HG03521 (cell line): ENCODE measurements at regions not wholly inside any gene's neighbourhood (a gene's known extent, or its start where the extent isn't known, plus 50 kb on each side); places are given as distances from the start of the nearest gene placed in this dataset.
"Not testable (repeated sequence)": the region's sequence is repeated elsewhere in the genome, so short reads cannot be mapped to it uniquely, and the experiment has no call there.

Source experiments
- ATAC-seq: cut with Tn5 transposase; IDR thresholded peaks from one replicate; pipeline ENCODE4 v1.9.1; 2021; ENCODE audit warnings: mild to moderate bottlenecking, moderate library complexity; ENCODE audit not compliant: unreplicated experiment

DNA sequence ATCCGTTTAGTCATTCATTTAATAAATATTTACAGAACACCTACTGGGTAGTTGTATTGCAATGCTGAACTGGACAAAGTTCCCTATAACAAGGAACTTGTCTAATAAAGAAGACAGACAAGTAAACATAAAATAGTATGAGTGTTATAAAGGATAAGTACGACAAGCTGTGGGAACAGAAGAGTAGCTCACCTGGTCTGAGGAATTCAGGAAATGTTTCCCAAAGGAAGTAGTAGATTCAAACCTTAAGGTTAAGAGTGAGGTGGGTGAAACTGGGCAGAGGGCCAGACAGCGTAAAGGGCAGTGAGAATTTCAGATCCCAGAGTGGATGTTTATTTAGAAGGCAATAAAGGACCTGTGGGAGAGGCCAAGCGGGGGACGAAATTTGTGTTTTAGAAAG, 72.3 kb upstream of the CD2AP start:
- ATAC-seq, result no peak

DNA sequence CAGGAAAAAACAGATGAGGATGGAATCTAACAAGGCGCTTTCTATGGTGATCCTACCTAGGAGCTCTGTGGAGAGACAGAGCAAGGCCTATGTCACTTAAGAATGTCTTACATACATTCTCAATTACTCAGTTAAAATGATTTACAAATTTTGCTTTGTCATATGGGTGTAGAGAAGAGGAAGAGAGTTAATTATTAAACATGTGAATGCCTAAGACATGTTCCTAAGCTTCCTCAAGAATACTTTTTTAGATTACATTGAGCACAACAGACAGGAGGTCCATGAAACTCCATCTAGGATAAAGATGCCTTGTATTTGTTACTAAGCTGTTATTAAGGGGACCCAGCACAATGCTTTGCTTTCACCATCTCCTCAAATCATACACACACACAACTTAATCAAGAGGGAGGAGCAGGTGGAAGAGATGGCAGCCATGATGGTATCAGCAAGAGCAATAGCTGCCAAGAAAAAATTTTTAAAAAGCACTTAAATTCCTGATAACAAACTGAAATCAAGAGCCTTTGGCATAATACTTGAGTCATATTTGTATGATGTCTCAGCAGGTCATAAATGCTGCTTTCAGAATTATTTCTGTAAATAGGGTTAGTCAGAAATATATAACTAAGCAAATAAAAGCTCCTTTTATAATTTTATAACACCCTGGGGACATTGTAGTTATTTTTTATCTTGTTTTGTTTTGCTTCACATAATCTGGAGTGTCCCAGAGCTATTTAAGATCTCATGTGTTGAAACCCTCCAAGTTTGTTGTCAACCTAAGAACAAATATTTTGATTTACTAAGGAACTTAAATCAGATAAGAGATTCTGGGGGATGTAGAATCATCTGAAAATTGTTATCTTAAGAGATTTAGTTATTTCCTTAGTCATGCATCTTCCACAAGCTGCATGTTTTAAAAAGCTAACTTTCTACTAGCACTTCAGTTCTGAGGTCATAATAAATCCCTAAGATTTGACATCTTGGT, 70.0 kb upstream of the CD2AP start:
- no peak for ATAC-seq

DNA sequence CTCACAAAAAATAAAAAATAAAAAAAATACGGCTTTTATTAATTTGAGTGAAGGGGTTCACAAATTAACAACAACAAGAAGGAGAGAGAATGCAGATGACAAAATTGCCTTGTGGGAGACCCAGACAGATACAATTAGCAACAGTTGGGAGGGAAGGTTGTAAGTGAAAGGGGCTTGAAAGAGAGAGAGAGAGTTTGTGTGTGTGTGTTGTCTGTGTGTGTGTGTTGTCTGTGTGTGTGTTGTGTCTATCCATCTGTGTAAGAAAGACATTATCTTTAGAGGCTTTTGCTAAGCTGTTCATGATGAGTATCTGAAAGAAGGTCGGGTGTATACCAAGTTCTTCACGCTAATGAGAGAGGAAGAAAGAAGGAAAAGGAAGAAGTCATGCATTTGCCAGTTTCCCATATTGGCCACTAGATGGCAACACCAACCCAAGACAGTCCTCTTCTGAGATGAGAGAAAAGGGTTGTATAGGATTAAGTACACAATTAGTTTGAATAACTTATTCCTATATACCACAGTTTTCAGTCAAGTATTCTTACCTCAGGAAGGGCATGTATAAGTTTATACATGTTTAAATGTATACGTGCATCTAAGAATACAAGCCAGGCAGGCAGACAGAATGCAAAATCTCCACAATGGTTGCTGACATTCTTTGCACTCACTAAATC, 63.7 kb upstream of the CD2AP start:
- ATAC-seq, result peak; percentile 70

DNA sequence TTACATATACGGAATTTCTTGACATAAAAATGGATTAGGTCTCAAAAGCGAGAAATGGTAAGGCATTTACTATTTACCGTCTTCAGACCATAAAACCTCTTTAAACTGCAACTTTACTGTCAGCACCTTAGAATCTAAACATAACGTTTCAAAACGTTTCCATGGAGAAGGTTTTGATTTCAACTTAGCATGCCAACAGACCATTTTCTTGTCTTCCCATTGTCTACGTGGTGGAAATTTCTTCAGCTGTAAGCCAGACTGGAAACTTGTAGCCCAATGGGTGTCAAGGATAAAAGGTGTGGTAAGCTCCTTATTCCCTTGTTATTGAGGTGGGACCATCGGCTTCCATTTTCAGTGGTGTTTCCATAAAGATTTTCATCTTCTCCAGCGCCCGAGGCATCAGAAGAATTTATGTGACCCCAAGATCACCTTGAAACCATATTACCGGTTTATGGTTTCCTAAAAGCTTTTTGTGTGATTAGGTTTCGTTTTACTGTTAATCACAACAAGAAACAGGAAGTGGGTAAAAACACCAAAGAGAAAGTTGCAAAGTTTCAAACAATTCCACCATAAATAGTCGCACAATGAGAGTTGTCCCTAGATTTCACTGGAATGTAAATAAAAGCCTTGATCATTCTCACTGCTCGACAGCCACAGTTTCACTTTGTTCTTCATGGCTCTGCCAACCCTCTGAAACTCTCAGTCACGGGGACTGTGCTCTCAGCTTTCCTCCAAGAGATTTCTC, 63.0 kb upstream of the CD2AP start:
- ATAC-seq, result peak; percentile 66

DNA sequence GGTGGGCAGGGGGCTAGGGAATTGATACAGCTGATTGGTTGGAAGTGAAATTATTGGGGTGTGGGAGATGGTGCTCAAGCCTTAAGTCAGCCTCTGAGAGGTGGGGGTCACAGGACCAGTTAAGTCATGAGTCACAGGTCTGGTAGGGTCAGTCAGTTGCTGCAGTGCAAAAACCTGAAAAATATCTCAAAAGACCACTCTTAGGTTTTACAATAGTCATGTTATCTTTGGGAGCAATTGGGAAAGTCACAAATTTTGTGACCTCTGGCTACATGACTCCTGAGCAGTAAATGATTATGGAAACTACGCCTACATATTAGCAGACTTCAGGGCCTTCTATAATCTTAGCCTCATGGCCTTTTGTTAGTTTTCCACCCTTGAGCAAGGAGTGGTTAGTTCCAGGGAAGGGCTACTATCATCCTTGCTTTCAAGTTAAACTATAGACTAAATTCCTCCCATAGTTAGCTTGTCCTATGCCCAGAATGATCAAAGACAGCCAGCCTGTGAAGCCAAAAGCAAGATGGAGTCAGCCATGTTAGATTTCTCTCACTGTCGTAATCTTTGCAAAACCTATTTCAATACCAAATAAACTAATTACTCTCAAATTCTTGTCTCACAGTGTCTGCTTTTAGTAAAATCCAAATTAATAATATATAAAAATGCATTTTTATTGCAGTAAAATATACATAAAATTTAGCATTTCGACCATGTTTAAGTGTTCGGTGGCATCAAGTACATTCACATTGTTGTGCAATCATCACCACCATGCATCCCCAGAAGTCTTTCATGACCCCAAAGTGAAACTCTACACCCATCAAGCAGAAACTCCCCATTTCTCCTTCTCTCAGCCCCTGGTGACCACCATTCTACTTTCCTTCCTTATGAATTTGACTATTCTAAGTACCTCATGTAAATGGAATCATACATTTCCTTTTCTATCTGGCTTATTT, 60.9 kb upstream of the CD2AP start:
- no peak for ATAC-seq

DNA sequence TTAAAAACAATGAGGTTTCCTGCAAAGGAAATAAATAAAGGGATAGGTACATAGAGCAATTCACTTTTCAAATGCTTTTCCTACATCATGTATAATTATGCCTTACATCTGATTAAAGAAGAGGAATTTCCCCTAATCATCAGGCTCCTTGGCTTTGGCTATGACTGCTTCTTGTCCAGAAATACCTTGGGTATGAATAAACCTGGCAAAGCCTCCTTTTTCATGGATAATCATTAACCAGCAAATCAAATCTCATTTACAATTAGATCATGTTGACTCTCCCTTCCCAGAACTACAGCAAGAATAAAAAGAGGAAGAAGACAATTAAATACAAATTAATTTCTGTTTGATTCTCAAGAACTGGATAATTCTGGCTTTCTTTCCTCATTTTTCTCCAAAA, 58.0 kb upstream of the CD2AP start:
- ATAC-seq, result no peak

DNA sequence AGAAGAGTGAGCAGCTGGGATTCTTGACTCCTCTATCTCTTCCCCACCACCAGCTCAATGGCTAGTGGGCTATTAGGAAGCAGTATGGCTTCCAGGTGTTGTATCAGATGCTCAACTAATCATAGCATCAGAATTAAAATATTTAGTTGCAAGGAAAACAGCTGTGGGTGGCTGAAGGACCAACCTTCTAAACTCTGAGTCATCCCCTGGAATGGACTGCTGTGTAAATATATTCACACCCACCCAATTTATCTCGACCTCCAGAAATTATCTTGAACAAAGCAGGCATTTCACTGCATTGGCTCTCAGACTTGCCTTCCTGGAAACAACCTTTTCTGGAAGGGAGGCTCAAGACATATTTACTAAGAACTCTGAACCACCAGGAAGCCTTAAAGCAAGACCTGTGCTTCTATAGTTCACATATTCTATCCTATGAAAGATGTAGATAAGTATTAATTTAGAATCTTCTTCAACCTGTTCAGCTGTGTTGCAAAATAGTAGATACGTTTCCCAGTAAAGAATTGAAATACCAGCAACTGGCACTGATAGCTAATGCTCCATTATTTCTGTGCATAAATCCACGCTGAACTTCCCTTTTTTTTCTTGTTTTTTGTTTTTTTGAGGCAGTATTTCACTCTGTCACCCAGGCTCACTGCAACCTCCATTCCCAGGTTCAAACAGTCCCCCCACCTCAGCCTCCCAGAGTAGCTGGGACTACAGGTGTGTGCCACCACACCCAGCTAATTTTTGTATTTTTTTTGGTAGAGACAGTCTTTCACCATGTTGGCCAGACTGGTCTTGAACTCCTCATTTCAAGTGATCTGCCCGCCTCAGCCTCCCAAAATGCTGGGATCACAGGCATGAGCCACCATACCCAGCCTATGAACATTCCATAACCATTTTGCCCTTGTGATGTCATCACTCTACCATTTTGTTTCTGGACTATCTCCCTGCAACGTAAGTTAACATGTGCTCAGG, 56.9 kb upstream of the CD2AP start:
- ATAC-seq, result no peak

DNA sequence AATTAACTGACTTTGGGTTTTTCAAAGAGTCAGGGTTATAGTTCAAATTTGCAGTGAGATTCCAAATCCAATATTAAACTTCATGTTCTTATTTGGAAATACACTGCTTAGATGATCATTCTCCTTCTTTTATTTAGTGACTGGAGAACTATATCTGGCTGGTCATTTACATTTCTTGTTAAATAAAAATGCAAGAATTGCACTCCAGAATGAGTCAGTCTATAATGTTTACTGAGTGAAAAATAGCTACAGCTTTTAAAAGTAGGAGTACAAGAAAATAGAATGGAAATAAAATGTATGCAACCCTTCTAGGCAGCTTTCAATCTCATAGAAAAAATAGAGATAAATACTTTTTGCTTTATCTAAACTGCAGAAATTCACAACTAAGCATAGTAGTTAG, 54.5 kb upstream of the CD2AP start:
- no peak for ATAC-seq

DNA sequence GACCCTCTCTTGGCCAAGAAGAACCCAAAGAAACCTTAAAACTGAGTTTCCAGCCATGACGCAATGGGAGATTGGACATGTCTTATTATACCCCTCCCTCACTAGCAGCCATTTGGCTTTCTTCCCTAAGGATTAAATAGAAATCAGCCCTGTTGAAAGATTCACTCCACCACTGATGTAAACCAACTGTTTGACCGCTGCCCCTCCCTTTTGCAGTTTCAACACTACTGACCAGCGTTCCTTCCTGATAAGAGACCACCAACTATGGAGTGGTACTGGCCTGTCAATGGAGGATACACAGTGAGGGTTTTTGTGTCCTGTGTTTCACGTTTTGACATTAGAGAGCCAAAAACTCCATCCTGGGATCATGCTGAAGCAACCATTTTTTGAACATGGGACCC, 53.2 kb upstream of the CD2AP start:
- ATAC-seq, result no peak

DNA sequence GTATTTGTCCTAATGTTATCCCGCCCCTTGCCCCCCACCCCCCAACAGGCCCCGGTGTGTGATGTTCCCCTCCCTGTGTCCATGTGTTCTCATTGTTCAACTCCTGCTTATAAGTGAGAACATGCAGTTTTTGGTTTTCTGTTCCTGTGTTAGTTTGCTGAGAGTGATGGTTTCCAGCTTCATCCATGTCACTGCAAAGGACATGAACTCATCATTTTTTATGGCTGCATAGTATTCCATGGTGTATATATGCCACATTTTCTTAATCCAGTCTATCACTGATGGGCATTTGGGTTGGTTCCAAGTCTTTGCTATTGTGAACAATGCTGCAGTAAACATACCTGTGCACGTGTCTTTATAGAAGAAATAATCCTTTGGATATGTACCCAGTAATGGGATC, 51.9 kb upstream of the CD2AP start:
- ATAC-seq, result not testable (repeated sequence)

DNA sequence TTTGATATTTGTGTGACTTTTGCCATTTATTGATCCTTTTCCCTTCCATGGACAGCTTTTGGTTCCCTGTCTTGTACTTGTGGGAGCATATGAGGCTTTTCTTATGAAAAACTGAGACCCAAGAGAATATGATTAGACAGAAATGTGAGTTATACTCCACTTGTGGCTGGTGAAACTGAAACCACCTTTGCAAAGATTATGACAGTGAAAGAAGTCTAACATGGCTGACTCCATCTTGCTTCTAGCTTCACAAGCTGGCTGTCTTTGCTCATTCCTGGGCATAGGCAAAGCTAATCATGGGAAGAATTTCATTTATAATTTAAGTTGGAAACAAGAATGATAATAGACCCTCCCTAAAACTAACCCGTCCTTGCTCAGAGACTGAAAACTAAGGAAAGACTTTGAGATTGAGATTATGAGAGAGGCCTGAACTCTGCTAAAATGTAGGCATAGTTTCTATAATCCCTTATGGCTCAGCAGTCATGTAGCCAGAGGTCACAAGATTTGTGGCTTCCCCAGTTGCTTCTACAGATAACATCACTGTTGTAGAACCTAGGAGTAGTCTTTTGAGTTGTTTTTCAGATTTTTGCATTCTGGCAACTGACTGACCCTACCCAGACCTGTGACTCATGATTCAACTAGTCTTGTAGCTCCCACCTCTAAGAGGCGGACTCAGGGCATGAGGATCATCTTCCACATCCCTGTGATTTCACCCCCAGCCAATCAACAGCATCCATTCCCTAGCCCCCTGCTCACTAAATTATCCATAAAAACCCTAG, 50.9 kb upstream of the CD2AP start:
- ATAC-seq, result no peak

DNA sequence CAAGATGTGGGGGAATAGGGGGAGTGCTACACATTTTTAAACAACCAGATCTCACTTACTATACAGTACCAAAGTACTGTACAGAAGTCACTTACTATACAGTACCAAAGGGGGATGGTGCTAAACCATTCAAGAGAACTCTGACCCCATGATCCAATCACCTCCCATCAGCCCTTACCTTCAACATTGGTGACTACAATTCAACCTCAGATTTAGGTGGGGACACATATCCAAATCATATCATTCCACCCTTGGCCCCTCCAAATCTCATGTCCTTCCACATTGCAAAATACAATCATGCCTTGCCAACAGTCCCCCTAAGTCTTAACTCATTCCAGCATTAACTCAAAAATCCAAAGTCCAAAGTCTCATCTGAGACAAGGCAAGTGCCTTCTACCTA, 49.9 kb upstream of the CD2AP start:
- no peak for ATAC-seq
